OCI-LY7 (cell line): ENCODE measurements at regions not wholly inside any gene's neighbourhood (a gene's known extent, or its start where the extent isn't known, plus 50 kb on each side); places are given as distances from the start of the nearest gene placed in this dataset.
"Not testable (repeated sequence)": the region's sequence is repeated elsewhere in the genome, so short reads cannot be mapped to it uniquely, and the experiment has no call there.

Experiments used
- CTCF ChIP-seq: fragments of 200-600 bp; sonication (generic); conservative IDR thresholded peaks from 2 replicates; pipeline ENCODE4 v1.5.1; 2014; ENCODE audit warnings: mild to moderate bottlenecking, antibody characterized with exemption, low read length, moderate library complexity, mixed read lengths
- EZH2phosphoT487 ChIP-seq: fragments of 200-600 bp; sonication (generic); IDR thresholded peaks from 2 replicates; pipeline ENCODE4 v1.6.1; 2018; ENCODE audit warnings: low read depth, borderline replicate concordance, mild to moderate bottlenecking, mixed run types, antibody characterized with exemption, low read length, moderate library complexity, mixed read lengths

DNA sequence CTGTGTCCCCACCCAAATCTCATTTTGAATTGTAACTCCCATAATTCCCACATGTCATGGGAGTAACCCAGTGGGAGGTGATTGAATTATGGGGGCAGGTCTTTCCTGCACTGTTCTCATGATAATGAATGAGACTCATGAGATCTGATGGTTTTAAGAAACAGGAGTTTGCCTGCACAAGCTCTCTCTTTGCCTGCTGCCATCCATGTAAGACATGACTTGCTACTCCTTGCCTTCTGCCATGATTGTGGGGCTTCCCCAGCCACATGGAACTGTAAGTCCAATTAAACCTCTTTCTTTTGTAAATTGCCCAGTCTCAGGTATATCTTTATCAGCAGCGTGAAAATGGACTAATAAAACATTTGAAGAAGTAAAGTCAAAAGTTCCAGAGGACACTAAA, 126.8 kb upstream of the IGSF10 start:
- not testable (repeated sequence) for TF ChIP-seq CTCF, EZH2phosphoT487
